Keratinocyte (primary cell): ENCODE measurements at regions not wholly inside any gene's neighbourhood (a gene's known extent, or its start where the extent isn't known, plus 50 kb on each side); places are given as distances from the start of the nearest gene placed in this dataset.
A peak's percentile ranks its signal among the peaks of the same experiment; 100 is the strongest.

Experiments
- DNase-seq: peaks from one replicate; pipeline ENCODE4 v3.0.0-alpha.2; 2011; ENCODE audit warnings: low read depth, missing footprints, low spot score
- FAIRE-seq: peaks from 2 replicates; lab custom pipeline; 2011; peaks lifted over from hg19 to GRCh38; lab: Jason Lieb, UNC
- H2AFZ ChIP-seq: 2 replicates; pipeline ENCODE4 v1.6.0; 2012; ENCODE audit warnings: low read length, control low read depth, inconsistent platforms; ENCODE audit not compliant: control insufficient read depth
- H3K27ac ChIP-seq: 2 replicates; pipeline ENCODE4 v1.5.1; 2011; ENCODE audit warnings: low read length; ENCODE audit not compliant: control insufficient read depth, insufficient read depth
- H3K27me3 ChIP-seq: 3 replicates; pipeline ENCODE4 v1.6.0; 2011; ENCODE audit warnings: low read length; ENCODE audit not compliant: control insufficient read depth, insufficient read depth; ENCODE audit errors: extremely low read depth
- H3K36me3 ChIP-seq, 2 experiments: 2 replicates in 1 of 2; 3 replicates in 1 of 2; pipeline ENCODE4 v1.5.1; 2011; ENCODE audit warnings: low read length in 2 of 2, mild to moderate bottlenecking in 1 of 2; ENCODE audit not compliant: control insufficient read depth in 2 of 2, insufficient read depth in 2 of 2; ENCODE audit errors: extremely low read depth in 1 of 2
- H3K4me1 ChIP-seq: 3 replicates; pipeline ENCODE4 v1.5.1; 2011; ENCODE audit warnings: low read length; ENCODE audit not compliant: control insufficient read depth, insufficient read depth; ENCODE audit errors: extremely low read depth
- H3K4me2 ChIP-seq: 3 replicates; pipeline ENCODE4 v1.6.0; 2011; ENCODE audit warnings: low read depth, low read length; ENCODE audit not compliant: control insufficient read depth, insufficient read depth; ENCODE audit errors: extremely low read depth
- H3K4me3 ChIP-seq, 3 experiments: fragments of 200-600 bp in 1 of 3; sonication (generic) in 1 of 3; 2 replicates in 2 of 3; 3 replicates in 1 of 3; pipeline ENCODE4 v1.5.1; 2011 to 2016; ENCODE audit warnings: low read length in 3 of 3, mild to moderate bottlenecking in 3 of 3, control low read depth in 2 of 3, inconsistent platforms in 1 of 3, low read depth in 1 of 3, mixed read lengths in 1 of 3, mixed run types in 1 of 3, moderate library complexity in 1 of 3; ENCODE audit not compliant: control insufficient read depth in 2 of 3, insufficient read depth in 2 of 3; ENCODE audit errors: extremely low read depth in 1 of 3
- H3K79me2 ChIP-seq: 2 replicates; pipeline ENCODE4 v1.6.0; 2012; ENCODE audit warnings: low read length; ENCODE audit not compliant: control insufficient read depth, insufficient read depth
- H3K9ac ChIP-seq: 3 replicates; pipeline ENCODE4 v1.6.0; 2011; ENCODE audit warnings: low read length; ENCODE audit not compliant: control insufficient read depth, insufficient read depth; ENCODE audit errors: extremely low read depth
- H3K9me1 ChIP-seq: 3 replicates; pipeline ENCODE4 v1.6.0; 2011; ENCODE audit warnings: low read length; ENCODE audit not compliant: control insufficient read depth, insufficient read depth; ENCODE audit errors: extremely low read depth
- H3K9me3 ChIP-seq: 2 replicates; pipeline ENCODE4 v1.5.1; 2012; ENCODE audit warnings: low read depth, low read length; ENCODE audit not compliant: control insufficient read depth
- H4K20me1 ChIP-seq: 3 replicates; pipeline ENCODE4 v1.6.0; 2011; ENCODE audit warnings: low read length; ENCODE audit not compliant: control insufficient read depth, insufficient read depth; ENCODE audit errors: extremely low read depth
- CTCF ChIP-seq, 3 experiments: IDR thresholded peaks in 1 of 3; conservative IDR thresholded peaks in 1 of 3; optimal IDR thresholded peaks in 1 of 3; 2 replicates in 2 of 3; 3 replicates in 1 of 3; pipeline versions ENCODE3 to v1.5.1; 2011; ENCODE audit warnings: low read length in 3 of 3, mild to moderate bottlenecking in 3 of 3, moderate library complexity in 2 of 3, control low read depth in 1 of 3, inconsistent platforms in 1 of 3; ENCODE audit not compliant: insufficient read depth in 2 of 3; ENCODE audit errors: extremely low read depth in 1 of 3
- EZH2 ChIP-seq: IDR thresholded peaks from one replicate; pipeline ENCODE4 v1.6.1; 2012; ENCODE audit warnings: inconsistent platforms, mild to moderate bottlenecking, low read length, moderate library complexity
- dilution Hi-C: fragments of 300-500 bp; cut with MboI; formaldehyde crosslinking; loops from one replicate; pipeline ENCODE4 v1.7.0; 2020; ENCODE audit warnings: low sequenced_read_pairs; ENCODE audit not compliant: extremely low pct_ligation_motif_present

DNA sequence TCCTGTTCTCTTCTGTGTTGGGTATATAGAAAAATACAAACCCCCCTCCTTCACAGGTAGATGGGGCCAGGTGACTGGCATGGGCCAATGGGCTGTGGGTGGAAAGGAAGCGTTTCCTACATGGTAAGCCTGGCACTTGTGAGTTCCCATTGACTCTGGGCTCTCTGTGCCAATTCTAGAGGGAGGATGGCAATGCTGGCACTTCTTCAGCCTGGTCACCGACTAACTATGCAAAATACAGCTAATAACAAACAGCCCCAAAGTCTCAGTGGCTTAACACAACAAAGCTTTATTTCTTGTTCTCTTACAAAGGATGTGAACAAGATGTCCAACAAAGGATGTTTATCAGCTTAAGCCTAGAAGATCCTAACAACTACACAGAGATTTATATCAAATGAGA is 258.1 kb downstream of the SYK start:
- FAIRE-seq (no peak), DNase-seq (no peak)
- dilution Hi-C loops = no loop called here
- no peaks in the 10 kb centered on the region for H3K9me3 ChIP-seq
- H3K36me3 ChIP-seq = no peaks in the 10 kb centered on the region
- no peak overlapping the region for H3K9ac ChIP-seq
- no peak overlapping the region for H2AFZ ChIP-seq
- H3K27ac ChIP-seq = no peak overlapping the region
- no peaks in the 10 kb centered on the region for H3K79me2 ChIP-seq
- H4K20me1 ChIP-seq = no peaks in the 10 kb centered on the region
- TF ChIP-seq CTCF (optimal IDR thresholded peaks at IDR 0.05 in 1 of 3, IDR thresholded peaks at IDR 0.05 in 1 of 3, conservative IDR thresholded peaks at IDR 0.05 in 1 of 3; ENCODE audit: extremely low read depth in 1 of 3, insufficient read depth in 2 of 3, low read length in 3 of 3) (no peak), EZH2 (no peak)
- H3K4me1 ChIP-seq = peaks cover 15% of the 10 kb centered on the region
- H3K9me1 ChIP-seq = no peaks in the 10 kb centered on the region
- H3K4me2 ChIP-seq = no peak overlapping the region
- H3K4me3 ChIP-seq = no peak overlapping the region
- no peaks in the 10 kb centered on the region for H3K27me3 ChIP-seq

DNA sequence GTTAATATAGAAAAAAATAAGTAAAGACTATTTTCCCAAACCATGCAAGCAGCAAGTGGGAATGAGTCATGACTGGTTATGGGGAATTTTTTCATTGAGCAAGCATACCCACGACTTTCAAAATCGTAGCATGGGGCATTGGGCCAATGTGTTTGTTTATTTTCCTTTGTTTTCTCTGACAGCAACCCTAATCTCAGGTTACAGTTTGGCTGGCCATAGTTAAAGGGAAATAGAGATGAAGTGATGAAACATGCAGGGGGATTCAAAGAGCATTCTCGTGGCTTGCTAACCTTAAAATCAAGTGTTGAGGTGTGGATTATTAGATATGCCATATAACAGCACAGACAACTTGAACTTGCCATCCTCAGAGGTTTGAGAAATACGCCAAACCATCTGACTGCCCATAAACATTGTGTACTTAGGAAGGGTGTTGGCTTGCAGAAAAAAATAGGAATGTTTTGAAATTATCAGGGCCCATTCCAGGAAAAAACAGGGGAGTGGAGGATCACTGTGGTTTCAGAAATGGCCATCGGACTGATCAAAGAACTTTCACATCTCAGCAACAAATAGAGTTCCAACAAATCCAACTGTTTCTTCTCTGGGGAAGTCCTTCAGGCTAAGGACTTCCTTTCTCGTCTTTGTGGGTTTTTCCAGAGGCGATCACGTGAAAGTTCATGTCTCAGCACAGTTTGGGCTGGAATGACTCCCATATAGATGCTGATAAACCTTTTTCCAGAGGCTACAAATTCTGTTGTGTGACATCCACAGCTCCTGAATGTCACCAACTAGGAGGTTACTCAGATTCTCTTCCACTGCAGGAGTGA is 259.1 kb downstream of the SYK start:
- peaks cover 6% of the 10 kb centered on the region for H3K27me3 ChIP-seq
- no peaks in the 10 kb centered on the region for H4K20me1 ChIP-seq
- no peaks in the 10 kb centered on the region for H3K36me3 ChIP-seq
- peak overlapping the region; percentile 36 for H2AFZ ChIP-seq
- H3K79me2 ChIP-seq = no peaks in the 10 kb centered on the region
- FAIRE-seq = peak; percentile 62
- peaks cover 15% of the 10 kb centered on the region for H3K4me1 ChIP-seq
- peak overlapping the region in 2 of 3 experiments; percentile 23 to 37 for H3K4me3 ChIP-seq
- H3K9me1 ChIP-seq = no peaks in the 10 kb centered on the region
- peak overlapping the region; percentile 67 for H3K27ac ChIP-seq
- TF ChIP-seq CTCF (optimal IDR thresholded peaks at IDR 0.05 in 1 of 3, IDR thresholded peaks at IDR 0.05 in 1 of 3, conservative IDR thresholded peaks at IDR 0.05 in 1 of 3; ENCODE audit: extremely low read depth in 1 of 3, insufficient read depth in 2 of 3, low read length in 3 of 3) = no peak
- peak overlapping the region; percentile 73 for H3K4me2 ChIP-seq
- DNase-seq = no peak
- peak overlapping the region; percentile 26 for H3K9ac ChIP-seq
- dilution Hi-C loops = no loop called here
- no peaks in the 10 kb centered on the region for H3K9me3 ChIP-seq
